ENCODE measurements at regions not wholly inside any gene's neighbourhood (a gene's known extent, or its start where the extent isn't known, plus 50 kb on each side); places are given as distances from the start of the nearest gene placed in this dataset.
"Not testable (repeated sequence)": the region's sequence is repeated elsewhere in the genome, so short reads cannot be mapped to it uniquely, and the experiment has no call there.

GRCh38 chr11:56876621-56877275 is 112.0 kb upstream of the OR5AK2 start:
- no peak for DNase-seq

GRCh38 chr11:56855217-56855616 is 106.7 kb upstream of the OR9G4 start:
- no peak for DNase-seq

- DNase-seq = no peak
Observed at GRCh38 chr11:56852131-56852530, 103.6 kb upstream of the OR9G4 start.

GRCh38 chr11:56849852-56850251 is 101.4 kb upstream of the OR9G4 start:
- DNase-seq = no peak

- DNase-seq = no peak
Observed at GRCh38 chr11:56849250-56849649, 100.8 kb upstream of the OR9G4 start.

- DNase-seq = no peak
Observed at GRCh38 chr11:56848141-56848809, 99.8 kb upstream of the OR9G4 start.

- no peak for DNase-seq
Observed at GRCh38 chr11:56846631-56847576, 98.4 kb upstream of the OR9G4 start.

GRCh38 chr11:56845121-56845732 is 96.7 kb upstream of the OR9G4 start:
- DNase-seq = no peak

GRCh38 chr11:56843816-56844215 is 95.3 kb upstream of the OR9G4 start:
- no peak for DNase-seq

- no peak for DNase-seq
Observed at GRCh38 chr11:56842814-56843794, 94.6 kb upstream of the OR9G4 start.

GRCh38 chr11:56841210-56841810 is 92.8 kb upstream of the OR9G4 start:
- peak; percentile 56 for DNase-seq

- not testable (repeated sequence) for DNase-seq
Observed at GRCh38 chr11:56827357-56827756, 78.9 kb upstream of the OR9G4 start.

GRCh38 chr11:56819916-56820315 is 71.4 kb upstream of the OR9G4 start:
- DNase-seq = no peak

- DNase-seq = no peak
Observed at GRCh38 chr11:56817661-56818060, 69.2 kb upstream of the OR9G4 start.

- no peak for DNase-seq
Observed at GRCh38 chr11:56816259-56816658, 67.8 kb upstream of the OR9G4 start.

- DNase-seq = no peak
Observed at GRCh38 chr11:56808326-56808725, 59.8 kb upstream of the OR9G4 start.

GRCh38 chr11:56799691-56800210 is 51.3 kb upstream of the OR9G4 start:
- DNase-seq = no peak

Data from hematopoietic multipotent progenitor cell treated with erythropoietin and hydrocortisone succinate and interleukin-3 and kit ligand, for 8 days (in vitro differentiated cells).